IPS-18a (cell line): ENCODE measurements at regions not wholly inside any gene's neighbourhood (a gene's known extent, or its start where the extent isn't known, plus 50 kb on each side); places are given as distances from the start of the nearest gene placed in this dataset.
"Not testable (repeated sequence)": the region's sequence is repeated elsewhere in the genome, so short reads cannot be mapped to it uniquely, and the experiment has no call there.

Experiments
- H3K27ac ChIP-seq: one replicate; pipeline ENCODE4 v1.5.1; 2013; ENCODE audit warnings: low read length
- H3K27me3 ChIP-seq: one replicate; pipeline ENCODE4 v1.6.1; 2013; ENCODE audit warnings: mild to moderate bottlenecking, low read length; ENCODE audit not compliant: control insufficient read depth, insufficient read depth
- H3K36me3 ChIP-seq: one replicate; pipeline ENCODE4 v1.6.1; 2013; ENCODE audit warnings: low read depth, low read length; ENCODE audit not compliant: control insufficient read depth
- H3K4me1 ChIP-seq: one replicate; pipeline ENCODE4 v1.6.1; 2013; ENCODE audit warnings: low read depth, low read length; ENCODE audit not compliant: control insufficient read depth
- H3K4me3 ChIP-seq: one replicate; pipeline ENCODE4 v1.5.1; 2013; ENCODE audit warnings: low read length
- H3K9ac ChIP-seq: one replicate; pipeline ENCODE4 v1.6.1; 2013; ENCODE audit warnings: mild to moderate bottlenecking, low read length, moderate library complexity
- H3K9me3 ChIP-seq: one replicate; pipeline ENCODE4 v1.6.1; 2013; ENCODE audit warnings: low read depth, low read length; ENCODE audit not compliant: control insufficient read depth

- Histone ChIP-seq H3K9me3 (no peaks in the 10 kb centered on the region), H3K9ac (no peak overlapping the region), H3K4me3 (no peak overlapping the region), H3K27ac (no peak overlapping the region), H3K4me1 (no peaks in the 10 kb centered on the region), H3K27me3 (no peaks in the 10 kb centered on the region), H3K36me3 (no peaks in the 10 kb centered on the region)
Measured at GRCh38 chr13:21242236-21242635, 65.8 kb downstream of the MRPL57 start.

GRCh38 chr13:21243045-21243897 is 66.8 kb downstream of the MRPL57 start:
- no peak overlapping the region for H3K4me3 ChIP-seq
- H3K27ac ChIP-seq = no peak overlapping the region
- no peaks in the 10 kb centered on the region for H3K9me3 ChIP-seq
- H3K4me1 ChIP-seq = no peaks in the 10 kb centered on the region
- no peaks in the 10 kb centered on the region for H3K36me3 ChIP-seq
- no peaks in the 10 kb centered on the region for H3K27me3 ChIP-seq
- no peak overlapping the region for H3K9ac ChIP-seq

- H3K4me3 ChIP-seq, H3K27ac ChIP-seq, H3K9me3 ChIP-seq, H3K36me3 ChIP-seq, H3K27me3 ChIP-seq, H3K4me1 ChIP-seq, H3K9ac ChIP-seq: not testable (repeated sequence)
Measured at GRCh38 chr13:21243898-21244184, 67.4 kb downstream of the MRPL57 start.

- Histone ChIP-seq H3K36me3 (no peaks in the 10 kb centered on the region), H3K9me3 (no peaks in the 10 kb centered on the region), H3K27me3 (no peaks in the 10 kb centered on the region), H3K9ac (no peak overlapping the region), H3K4me1 (no peaks in the 10 kb centered on the region), H3K4me3 (no peak overlapping the region), H3K27ac (no peak overlapping the region)
Measured at GRCh38 chr13:21246761-21247452, 70.4 kb downstream of the MRPL57 start.

- Histone ChIP-seq H3K4me3 (no peak overlapping the region), H3K9me3 (no peaks in the 10 kb centered on the region), H3K27me3 (no peaks in the 10 kb centered on the region), H3K4me1 (no peaks in the 10 kb centered on the region), H3K9ac (no peak overlapping the region), H3K27ac (no peak overlapping the region), H3K36me3 (no peaks in the 10 kb centered on the region)
Measured at GRCh38 chr13:21256351-21256761, 79.9 kb downstream of the MRPL57 start.

- Histone ChIP-seq H3K27ac (no peak overlapping the region), H3K9me3 (no peaks in the 10 kb centered on the region), H3K4me3 (no peak overlapping the region), H3K27me3 (no peaks in the 10 kb centered on the region), H3K4me1 (no peaks in the 10 kb centered on the region), H3K36me3 (no peaks in the 10 kb centered on the region), H3K9ac (no peak overlapping the region)
Measured at GRCh38 chr13:21256891-21257290, 80.4 kb downstream of the MRPL57 start.

GRCh38 chr13:21259571-21260455 is 83.4 kb downstream of the MRPL57 start:
- H3K9ac ChIP-seq = no peak overlapping the region
- no peaks in the 10 kb centered on the region for H3K36me3 ChIP-seq
- no peaks in the 10 kb centered on the region for H3K9me3 ChIP-seq
- H3K27ac ChIP-seq = no peak overlapping the region
- no peaks in the 10 kb centered on the region for H3K27me3 ChIP-seq
- no peaks in the 10 kb centered on the region for H3K4me1 ChIP-seq
- no peak overlapping the region for H3K4me3 ChIP-seq

- H3K4me3 ChIP-seq, H3K36me3 ChIP-seq, H3K27ac ChIP-seq, H3K9me3 ChIP-seq, H3K4me1 ChIP-seq, H3K9ac ChIP-seq, H3K27me3 ChIP-seq: not testable (repeated sequence)
Measured at GRCh38 chr13:21260561-21261290, 84.3 kb downstream of the MRPL57 start.

GRCh38 chr13:21261487-21262216 is 85.2 kb downstream of the MRPL57 start:
- H3K27me3 ChIP-seq, H3K27ac ChIP-seq, H3K4me1 ChIP-seq, H3K9me3 ChIP-seq, H3K9ac ChIP-seq, H3K36me3 ChIP-seq, H3K4me3 ChIP-seq: not testable (repeated sequence)

GRCh38 chr13:21263909-21264308 is 87.5 kb downstream of the MRPL57 start:
- not testable (repeated sequence) for H3K4me3 ChIP-seq, H3K27me3 ChIP-seq, H3K4me1 ChIP-seq, H3K9me3 ChIP-seq, H3K36me3 ChIP-seq, H3K27ac ChIP-seq, H3K9ac ChIP-seq

GRCh38 chr13:21268485-21268884 is 92.0 kb downstream of the MRPL57 start:
- not testable (repeated sequence) for H3K4me1 ChIP-seq, H3K9me3 ChIP-seq, H3K27me3 ChIP-seq, H3K27ac ChIP-seq, H3K36me3 ChIP-seq, H3K9ac ChIP-seq, H3K4me3 ChIP-seq
